WTC11 (cell line): ENCODE measurements at regions not wholly inside any gene's neighbourhood (a gene's known extent, or its start where the extent isn't known, plus 50 kb on each side); places are given as distances from the start of the nearest gene placed in this dataset.

Experiments used
- ATAC-seq: fragments of 200-7000 bp; cut with Tn5 transposase; 2 replicates; pipeline ENCODE4 v1.10.0; 2021; ENCODE audit warnings: mild to moderate bottlenecking, moderate library complexity
- CTCF ChIA-PET: fragments of 300-600 bp; sonication (Branson Sonifier 250); formaldehyde crosslinking; loops from one replicate; lab custom pipeline; 2021; ENCODE audit warnings: antibody characterized with exemption; lab: Charles Lee
- POLR2A ChIA-PET: fragments of 350-600 bp; sonication (Branson Sonifier 250); formaldehyde crosslinking; loops from one replicate; lab custom pipeline; 2021; ENCODE audit warnings: antibody characterized with exemption; lab: Charles Lee
- DNase-seq: peaks from one replicate; pipeline ENCODE4 v3.0.0; 2021; ENCODE audit warnings: low spot score
- H3K27ac Mint-ChIP-seq: 2 replicates; pipeline ENCODE4 v1.8.0; 2021; ENCODE audit warnings: mixed read lengths
- H3K27me3 Mint-ChIP-seq: 2 replicates; pipeline ENCODE4 v1.8.0; 2021; ENCODE audit warnings: low read depth, mild to moderate bottlenecking, moderate library complexity, mixed read lengths
- H3K36me3 Mint-ChIP-seq: 2 replicates; pipeline ENCODE4 v1.8.0; 2021; ENCODE audit warnings: mixed read lengths
- H3K4me1 Mint-ChIP-seq: 2 replicates; pipeline ENCODE4 v1.8.0; 2022; ENCODE audit warnings: mixed read lengths
- H3K4me3 Mint-ChIP-seq: 2 replicates; pipeline ENCODE4 v1.8.0; 2021; ENCODE audit warnings: mild to moderate bottlenecking, moderate library complexity, mixed read lengths
- H3K9me3 Mint-ChIP-seq: 2 replicates; pipeline ENCODE4 v1.8.0; 2021; ENCODE audit warnings: mixed read lengths
- CREM ChIP-seq: sonication (generic); formaldehyde crosslinking; IDR thresholded peaks from 2 replicates; pipeline ENCODE4 v1.8.1; 2022; ENCODE audit warnings: mild to moderate bottlenecking, missing genetic modification reagents, moderate library complexity
- ESRRA ChIP-seq: sonication (generic); formaldehyde crosslinking; IDR thresholded peaks from 2 replicates; pipeline ENCODE4 v1.8.1; 2022; ENCODE audit warnings: mild to moderate bottlenecking, missing genetic modification reagents, borderline replicate concordance
- GTF2I ChIP-seq: fragments of 250-450 bp; sonication (Bioruptor Pico); conservative IDR thresholded peaks from 2 replicates; pipeline ENCODE4 v1.4.0; 2021; ENCODE audit warnings: mild to moderate bottlenecking
- HMGA2 ChIP-seq: fragments of 250-450 bp; sonication (Bioruptor Pico); IDR thresholded peaks from 2 replicates; pipeline ENCODE4 v1.4.0; 2021; ENCODE audit warnings: mild to moderate bottlenecking, moderate library complexity
- JUN ChIP-seq: sonication (generic); formaldehyde crosslinking; IDR thresholded peaks from 2 replicates; pipeline ENCODE4 v1.8.0; 2023; ENCODE audit warnings: mild to moderate bottlenecking, missing genetic modification reagents
- MLX ChIP-seq: sonication (generic); formaldehyde crosslinking; IDR thresholded peaks from 2 replicates; pipeline ENCODE4 v1.8.1; 2023; ENCODE audit warnings: mild to moderate bottlenecking, missing genetic modification reagents, moderate library complexity
- OVOL2 ChIP-seq: fragments of 250-450 bp; sonication (Bioruptor Pico); IDR thresholded peaks from 2 replicates; pipeline ENCODE4 v1.9.0; 2021; ENCODE audit warnings: mild to moderate bottlenecking, borderline replicate concordance
- PREB ChIP-seq: sonication (generic); formaldehyde crosslinking; IDR thresholded peaks from 2 replicates; pipeline ENCODE4 v1.8.1; 2022; ENCODE audit warnings: mild to moderate bottlenecking, missing genetic modification reagents, moderate library complexity, borderline replicate concordance
- SMAD4 ChIP-seq: sonication (generic); formaldehyde crosslinking; IDR thresholded peaks from 2 replicates; pipeline ENCODE4 v1.8.0; 2022; ENCODE audit warnings: mild to moderate bottlenecking, missing genetic modification reagents
- ZNF219 ChIP-seq: sonication (generic); formaldehyde crosslinking; IDR thresholded peaks from 2 replicates; pipeline ENCODE4 v1.8.0; 2023; ENCODE audit warnings: missing genetic modification reagents, mild to moderate bottlenecking, borderline replicate concordance
- TF ChIP-seq, protein P1 (sequence below): sonication (generic); formaldehyde crosslinking; IDR thresholded peaks from 2 replicates; pipeline ENCODE4 v1.8.0; 2022; ENCODE audit warnings: mild to moderate bottlenecking, missing genetic modification reagents
- TF ChIP-seq, protein P2 (sequence below): sonication (generic); formaldehyde crosslinking; IDR thresholded peaks from 2 replicates; pipeline ENCODE4 v1.8.1; 2022; ENCODE audit warnings: missing genetic modification reagents, borderline replicate concordance
- TF ChIP-seq, protein P3 (sequence below): sonication (generic); formaldehyde crosslinking; IDR thresholded peaks from 2 replicates; pipeline ENCODE4 v1.8.0; 2022; ENCODE audit warnings: mild to moderate bottlenecking, missing genetic modification reagents
- TF ChIP-seq, protein P4 (sequence below): sonication (generic); formaldehyde crosslinking; IDR thresholded peaks from 2 replicates; pipeline ENCODE4 v1.8.0; 2022; ENCODE audit warnings: missing genetic modification reagents
- TF ChIP-seq, protein P5 (sequence below): sonication (generic); formaldehyde crosslinking; IDR thresholded peaks from 2 replicates; pipeline ENCODE4 v1.8.1; 2023; ENCODE audit warnings: mild to moderate bottlenecking, missing genetic modification reagents, moderate library complexity
- TF ChIP-seq, protein P6 (sequence below): sonication (generic); formaldehyde crosslinking; IDR thresholded peaks from 2 replicates; pipeline ENCODE4 v1.8.0; 2023; ENCODE audit warnings: mild to moderate bottlenecking, missing genetic modification reagents

DNA sequence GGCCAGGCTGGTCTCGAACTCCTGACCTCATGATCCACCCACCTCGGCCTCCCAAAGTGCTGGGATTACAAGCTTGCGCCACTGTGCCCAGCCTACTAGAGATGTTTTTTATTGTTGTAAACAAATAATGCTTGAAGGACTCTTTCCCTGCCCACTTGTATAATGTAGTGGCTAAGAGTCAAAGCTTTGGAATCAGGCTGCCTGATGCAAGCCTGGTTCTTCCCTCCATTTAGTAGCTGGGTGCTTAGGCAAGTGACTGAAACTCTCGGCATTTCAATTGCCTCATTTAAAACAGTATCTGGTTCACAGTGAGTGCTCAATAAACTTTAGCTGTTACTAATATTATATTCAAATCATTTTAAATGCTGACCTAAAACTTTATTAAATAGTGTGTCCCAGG is 144.2 kb upstream of the FOXN2 start:
- H3K9me3 Mint-ChIP-seq = peaks cover 32% of the 10 kb centered on the region
- ATAC-seq = no peak
- H3K27me3 Mint-ChIP-seq = no peaks in the 10 kb centered on the region
- DNase-seq = no peak
- H3K4me3 Mint-ChIP-seq = no peak overlapping the region
- POLR2A ChIA-PET = no interaction called here
- H3K36me3 Mint-ChIP-seq = peaks cover 25% of the 10 kb centered on the region
- peaks cover 7% of the 10 kb centered on the region for H3K4me1 Mint-ChIP-seq
- CTCF ChIA-PET = interaction anchor here (0.5 to 1.0 kb wide), 2 partner anchors 29 to 301 kb away, joined by 3 read pairs; no protein-coding TSS in a partner anchor
- TF ChIP-seq OVOL2 (CRISPR knock-in tag) (no peak), SMAD4 (no peak), HMGA2 (CRISPR knock-in tag) (no peak), MLX (no peak), PREB (CRISPR knock-in tag) (no peak), GTF2I (no peak), JUN (CRISPR knock-in tag) (no peak), ZNF219 (CRISPR knock-in tag) (no peak)
- TF ChIP-seq, protein P1, sequence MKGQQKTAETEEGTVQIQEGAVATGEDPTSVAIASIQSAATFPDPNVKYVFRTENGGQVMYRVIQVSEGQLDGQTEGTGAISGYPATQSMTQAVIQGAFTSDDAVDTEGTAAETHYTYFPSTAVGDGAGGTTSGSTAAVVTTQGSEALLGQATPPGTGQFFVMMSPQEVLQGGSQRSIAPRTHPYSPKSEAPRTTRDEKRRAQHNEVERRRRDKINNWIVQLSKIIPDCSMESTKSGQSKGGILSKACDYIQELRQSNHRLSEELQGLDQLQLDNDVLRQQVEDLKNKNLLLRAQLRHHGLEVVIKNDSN (CRISPR knock-in tag) = no peak
- TF ChIP-seq, protein P2, sequence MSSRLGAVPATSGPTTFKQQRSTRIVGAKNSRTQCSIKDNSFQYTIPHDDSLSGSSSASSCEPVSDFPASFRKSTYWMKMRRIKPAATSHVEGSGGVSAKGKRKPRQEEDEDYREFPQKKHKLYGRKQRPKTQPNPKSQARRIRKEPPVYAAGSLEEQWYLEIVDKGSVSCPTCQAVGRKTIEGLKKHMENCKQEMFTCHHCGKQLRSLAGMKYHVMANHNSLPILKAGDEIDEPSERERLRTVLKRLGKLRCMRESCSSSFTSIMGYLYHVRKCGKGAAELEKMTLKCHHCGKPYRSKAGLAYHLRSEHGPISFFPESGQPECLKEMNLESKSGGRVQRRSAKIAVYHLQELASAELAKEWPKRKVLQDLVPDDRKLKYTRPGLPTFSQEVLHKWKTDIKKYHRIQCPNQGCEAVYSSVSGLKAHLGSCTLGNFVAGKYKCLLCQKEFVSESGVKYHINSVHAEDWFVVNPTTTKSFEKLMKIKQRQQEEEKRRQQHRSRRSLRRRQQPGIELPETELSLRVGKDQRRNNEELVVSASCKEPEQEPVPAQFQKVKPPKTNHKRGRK (CRISPR knock-in tag) = no peak
- TF ChIP-seq, protein P3, sequence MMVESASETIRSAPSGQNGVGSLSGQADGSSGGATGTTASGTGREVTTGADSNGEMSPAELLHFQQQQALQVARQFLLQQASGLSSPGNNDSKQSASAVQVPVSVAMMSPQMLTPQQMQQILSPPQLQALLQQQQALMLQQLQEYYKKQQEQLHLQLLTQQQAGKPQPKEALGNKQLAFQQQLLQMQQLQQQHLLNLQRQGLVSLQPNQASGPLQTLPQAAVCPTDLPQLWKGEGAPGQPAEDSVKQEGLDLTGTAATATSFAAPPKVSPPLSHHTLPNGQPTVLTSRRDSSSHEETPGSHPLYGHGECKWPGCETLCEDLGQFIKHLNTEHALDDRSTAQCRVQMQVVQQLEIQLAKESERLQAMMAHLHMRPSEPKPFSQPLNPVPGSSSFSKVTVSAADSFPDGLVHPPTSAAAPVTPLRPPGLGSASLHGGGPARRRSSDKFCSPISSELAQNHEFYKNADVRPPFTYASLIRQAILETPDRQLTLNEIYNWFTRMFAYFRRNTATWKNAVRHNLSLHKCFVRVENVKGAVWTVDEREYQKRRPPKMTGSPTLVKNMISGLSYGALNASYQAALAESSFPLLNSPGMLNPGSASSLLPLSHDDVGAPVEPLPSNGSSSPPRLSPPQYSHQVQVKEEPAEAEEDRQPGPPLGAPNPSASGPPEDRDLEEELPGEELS (CRISPR knock-in tag) = no peak
- TF ChIP-seq, protein P4, sequence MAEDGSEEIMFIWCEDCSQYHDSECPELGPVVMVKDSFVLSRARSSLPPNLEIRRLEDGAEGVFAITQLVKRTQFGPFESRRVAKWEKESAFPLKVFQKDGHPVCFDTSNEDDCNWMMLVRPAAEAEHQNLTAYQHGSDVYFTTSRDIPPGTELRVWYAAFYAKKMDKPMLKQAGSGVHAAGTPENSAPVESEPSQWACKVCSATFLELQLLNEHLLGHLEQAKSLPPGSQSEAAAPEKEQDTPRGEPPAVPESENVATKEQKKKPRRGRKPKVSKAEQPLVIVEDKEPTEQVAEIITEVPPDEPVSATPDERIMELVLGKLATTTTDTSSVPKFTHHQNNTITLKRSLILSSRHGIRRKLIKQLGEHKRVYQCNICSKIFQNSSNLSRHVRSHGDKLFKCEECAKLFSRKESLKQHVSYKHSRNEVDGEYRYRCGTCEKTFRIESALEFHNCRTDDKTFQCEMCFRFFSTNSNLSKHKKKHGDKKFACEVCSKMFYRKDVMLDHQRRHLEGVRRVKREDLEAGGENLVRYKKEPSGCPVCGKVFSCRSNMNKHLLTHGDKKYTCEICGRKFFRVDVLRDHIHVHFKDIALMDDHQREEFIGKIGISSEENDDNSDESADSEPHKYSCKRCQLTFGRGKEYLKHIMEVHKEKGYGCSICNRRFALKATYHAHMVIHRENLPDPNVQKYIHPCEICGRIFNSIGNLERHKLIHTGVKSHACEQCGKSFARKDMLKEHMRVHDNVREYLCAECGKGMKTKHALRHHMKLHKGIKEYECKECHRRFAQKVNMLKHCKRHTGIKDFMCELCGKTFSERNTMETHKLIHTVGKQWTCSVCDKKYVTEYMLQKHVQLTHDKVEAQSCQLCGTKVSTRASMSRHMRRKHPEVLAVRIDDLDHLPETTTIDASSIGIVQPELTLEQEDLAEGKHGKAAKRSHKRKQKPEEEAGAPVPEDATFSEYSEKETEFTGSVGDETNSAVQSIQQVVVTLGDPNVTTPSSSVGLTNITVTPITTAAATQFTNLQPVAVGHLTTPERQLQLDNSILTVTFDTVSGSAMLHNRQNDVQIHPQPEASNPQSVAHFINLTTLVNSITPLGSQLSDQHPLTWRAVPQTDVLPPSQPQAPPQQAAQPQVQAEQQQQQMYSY = no peak
- TF ChIP-seq, protein P5, sequence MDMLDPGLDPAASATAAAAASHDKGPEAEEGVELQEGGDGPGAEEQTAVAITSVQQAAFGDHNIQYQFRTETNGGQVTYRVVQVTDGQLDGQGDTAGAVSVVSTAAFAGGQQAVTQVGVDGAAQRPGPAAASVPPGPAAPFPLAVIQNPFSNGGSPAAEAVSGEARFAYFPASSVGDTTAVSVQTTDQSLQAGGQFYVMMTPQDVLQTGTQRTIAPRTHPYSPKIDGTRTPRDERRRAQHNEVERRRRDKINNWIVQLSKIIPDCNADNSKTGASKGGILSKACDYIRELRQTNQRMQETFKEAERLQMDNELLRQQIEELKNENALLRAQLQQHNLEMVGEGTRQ (CRISPR knock-in tag) = no peak
- H3K27ac Mint-ChIP-seq = no peak overlapping the region

DNA sequence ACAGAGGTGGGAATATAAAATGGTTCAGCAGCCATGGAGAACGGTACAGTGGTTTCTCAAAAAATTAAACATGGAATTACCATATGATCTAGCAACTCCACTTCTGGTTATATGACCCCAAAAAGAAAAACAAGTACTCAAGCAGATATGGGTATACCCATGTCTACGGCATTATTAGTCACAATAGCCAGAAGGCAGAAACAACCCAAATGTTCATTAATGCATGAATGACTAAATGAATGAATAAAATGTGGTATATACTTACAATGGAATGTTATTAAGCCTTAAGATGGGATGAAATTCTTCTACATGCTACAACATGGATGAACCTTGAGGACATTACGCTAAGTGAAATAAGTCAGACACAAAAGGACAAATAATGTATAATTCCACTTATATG is 141.3 kb upstream of the FOXN2 start:
- Mint-ChIP-seq H3K27me3 (no peaks in the 10 kb centered on the region), H3K4me3 (no peak overlapping the region), H3K36me3 (peaks cover 5% of the 10 kb centered on the region), H3K4me1 (peaks cover 7% of the 10 kb centered on the region), H3K9me3 (peaks cover 19% of the 10 kb centered on the region), H3K27ac (no peak overlapping the region)
- POLR2A ChIA-PET = no interaction called here
- DNase-seq = no peak
- CTCF ChIA-PET = no interaction called here
- no peak for ATAC-seq
- TF ChIP-seq CREM (no peak), ESRRA (CRISPR knock-in tag) (no peak)
- TF ChIP-seq, protein P6, sequence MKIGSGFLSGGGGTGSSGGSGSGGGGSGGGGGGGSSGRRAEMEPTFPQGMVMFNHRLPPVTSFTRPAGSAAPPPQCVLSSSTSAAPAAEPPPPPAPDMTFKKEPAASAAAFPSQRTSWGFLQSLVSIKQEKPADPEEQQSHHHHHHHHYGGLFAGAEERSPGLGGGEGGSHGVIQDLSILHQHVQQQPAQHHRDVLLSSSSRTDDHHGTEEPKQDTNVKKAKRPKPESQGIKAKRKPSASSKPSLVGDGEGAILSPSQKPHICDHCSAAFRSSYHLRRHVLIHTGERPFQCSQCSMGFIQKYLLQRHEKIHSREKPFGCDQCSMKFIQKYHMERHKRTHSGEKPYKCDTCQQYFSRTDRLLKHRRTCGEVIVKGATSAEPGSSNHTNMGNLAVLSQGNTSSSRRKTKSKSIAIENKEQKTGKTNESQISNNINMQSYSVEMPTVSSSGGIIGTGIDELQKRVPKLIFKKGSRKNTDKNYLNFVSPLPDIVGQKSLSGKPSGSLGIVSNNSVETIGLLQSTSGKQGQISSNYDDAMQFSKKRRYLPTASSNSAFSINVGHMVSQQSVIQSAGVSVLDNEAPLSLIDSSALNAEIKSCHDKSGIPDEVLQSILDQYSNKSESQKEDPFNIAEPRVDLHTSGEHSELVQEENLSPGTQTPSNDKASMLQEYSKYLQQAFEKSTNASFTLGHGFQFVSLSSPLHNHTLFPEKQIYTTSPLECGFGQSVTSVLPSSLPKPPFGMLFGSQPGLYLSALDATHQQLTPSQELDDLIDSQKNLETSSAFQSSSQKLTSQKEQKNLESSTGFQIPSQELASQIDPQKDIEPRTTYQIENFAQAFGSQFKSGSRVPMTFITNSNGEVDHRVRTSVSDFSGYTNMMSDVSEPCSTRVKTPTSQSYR (CRISPR knock-in tag) = no peak
